Skeletal muscle tissue (tissue), 3 donors: ENCODE measurements at regions not wholly inside any gene's neighbourhood (a gene's known extent, or its start where the extent isn't known, plus 50 kb on each side); places are given as distances from the start of the nearest gene placed in this dataset.

Source experiments
- H3K27ac ChIP-seq: one replicate; pipeline ENCODE4 v1.7.0; 2013; ENCODE audit warnings: mild to moderate bottlenecking, low read depth, low read length, inconsistent platforms
- H3K27me3 ChIP-seq, 3 donors: one replicate each; pipeline ENCODE4 v1.7.0; 2013; ENCODE audit warnings: low read length in 3 of 3; ENCODE audit not compliant: control insufficient read depth in 3 of 3, insufficient read depth in 3 of 3
- H3K36me3 ChIP-seq, 3 donors: one replicate each; pipeline ENCODE4 v1.7.0; 2013; ENCODE audit warnings: low read length in 3 of 3; ENCODE audit not compliant: control insufficient read depth in 3 of 3, insufficient read depth in 3 of 3
- H3K4me1 ChIP-seq, 3 donors: one replicate each; pipeline ENCODE4 v1.7.0; 2013; ENCODE audit warnings: low read length in 3 of 3, mild to moderate bottlenecking in 3 of 3; ENCODE audit not compliant: control insufficient read depth in 3 of 3, insufficient read depth in 3 of 3
- H3K4me3 ChIP-seq, 3 donors: one replicate each; pipeline ENCODE4 v1.7.0; 2013; ENCODE audit warnings: low read length in 3 of 3
- H3K9ac ChIP-seq, 3 donors: one replicate each; pipeline ENCODE4 v1.7.0; 2013; ENCODE audit warnings: low read length in 3 of 3, mild to moderate bottlenecking in 3 of 3, moderate library complexity in 2 of 3, low read depth in 1 of 3
- H3K9me3 ChIP-seq, 3 donors: one replicate each; pipeline ENCODE4 v1.7.0; 2013; ENCODE audit warnings: low read length in 3 of 3; ENCODE audit not compliant: control insufficient read depth in 3 of 3
- donor health status: Osteomylitis.

GRCh38 chr3:72661115-72661457, 187.2 kb downstream of the SHQ1 start:
- Histone ChIP-seq H3K4me3 (no peak overlapping the region), H3K27me3 (peaks cover 0 to 2% (median 0%) of the 10 kb centered on the region in 3 donors), H3K4me1 (peaks cover 0 to 7% (median 5%) of the 10 kb centered on the region in 3 donors), H3K9ac (no peak overlapping the region), H3K27ac (no peak overlapping the region), H3K36me3 (no peaks in the 10 kb centered on the region), H3K9me3 (no peaks in the 10 kb centered on the region)

GRCh38 chr3:72660270-72661114, 187.8 kb downstream of the SHQ1 start:
- peaks cover 0 to 7% (median 5%) of the 10 kb centered on the region in 3 donors for H3K4me1 ChIP-seq
- peaks cover 4 to 6% (median 4%) of the 10 kb centered on the region in 3 donors for H3K27me3 ChIP-seq
- no peak overlapping the region for H3K27ac ChIP-seq
- no peaks in the 10 kb centered on the region for H3K36me3 ChIP-seq
- H3K9ac ChIP-seq, result no peak overlapping the region
- no peaks in the 10 kb centered on the region for H3K9me3 ChIP-seq
- H3K4me3 ChIP-seq, result no peak overlapping the region

- Histone ChIP-seq H3K9me3 (no peaks in the 10 kb centered on the region), H3K9ac (no peak overlapping the region), H3K36me3 (no peaks in the 10 kb centered on the region), H3K4me1 (peaks cover 0 to 7% (median 7%) of the 10 kb centered on the region in 3 donors), H3K4me3 (no peak overlapping the region), H3K27me3 (peaks cover 8 to 12% (median 12%) of the 10 kb centered on the region in 3 donors), H3K27ac (no peak overlapping the region)
Observed at GRCh38 chr3:72659596-72659995, 188.6 kb downstream of the SHQ1 start.

GRCh38 chr3:72659188-72659587, 189.1 kb downstream of the SHQ1 start:
- no peak overlapping the region for H3K9ac ChIP-seq
- no peaks in the 10 kb centered on the region for H3K9me3 ChIP-seq
- H3K27me3 ChIP-seq, result peaks cover 8 to 12% (median 12%) of the 10 kb centered on the region in 3 donors
- no peak overlapping the region for H3K27ac ChIP-seq
- no peak overlapping the region for H3K4me3 ChIP-seq
- no peaks in the 10 kb centered on the region for H3K36me3 ChIP-seq
- H3K4me1 ChIP-seq, result peaks cover 0 to 7% (median 7%) of the 10 kb centered on the region in 3 donors

- Histone ChIP-seq H3K9me3 (no peaks in the 10 kb centered on the region), H3K27ac (no peak overlapping the region), H3K4me1 (peaks cover 0 to 7% (median 7%) of the 10 kb centered on the region in 3 donors), H3K9ac (no peak overlapping the region), H3K27me3 (peaks cover 8 to 12% (median 12%) of the 10 kb centered on the region in 3 donors), H3K4me3 (no peak overlapping the region), H3K36me3 (no peaks in the 10 kb centered on the region)
Observed at GRCh38 chr3:72658466-72659100, 189.7 kb downstream of the SHQ1 start.

- H3K36me3 ChIP-seq, result no peaks in the 10 kb centered on the region
- H3K27me3 ChIP-seq, result peaks cover 8 to 12% (median 12%) of the 10 kb centered on the region in 3 donors
- H3K4me3 ChIP-seq, result no peak overlapping the region
- H3K9me3 ChIP-seq, result no peaks in the 10 kb centered on the region
- no peak overlapping the region for H3K9ac ChIP-seq
- H3K4me1 ChIP-seq, result peaks cover 0 to 7% (median 7%) of the 10 kb centered on the region in 3 donors
- no peak overlapping the region for H3K27ac ChIP-seq
Observed at GRCh38 chr3:72657666-72658065, 190.6 kb downstream of the SHQ1 start.

GRCh38 chr3:72655723-72656122, 192.5 kb downstream of the SHQ1 start:
- no peaks in the 10 kb centered on the region for H3K9me3 ChIP-seq
- H3K27me3 ChIP-seq, result peaks cover 8 to 12% (median 12%) of the 10 kb centered on the region in 3 donors
- H3K36me3 ChIP-seq, result no peaks in the 10 kb centered on the region
- no peak overlapping the region for H3K27ac ChIP-seq
- H3K4me3 ChIP-seq, result no peak overlapping the region
- H3K4me1 ChIP-seq, result peaks cover 0 to 5% (median 4%) of the 10 kb centered on the region in 3 donors
- H3K9ac ChIP-seq, result no peak overlapping the region

- H3K9ac ChIP-seq, result no peak overlapping the region
- peaks cover 8 to 12% (median 12%) of the 10 kb centered on the region in 3 donors for H3K27me3 ChIP-seq
- H3K4me3 ChIP-seq, result no peak overlapping the region
- H3K27ac ChIP-seq, result no peak overlapping the region
- H3K4me1 ChIP-seq, result peaks cover 0 to 2% (median 0%) of the 10 kb centered on the region in 3 donors
- H3K36me3 ChIP-seq, result no peaks in the 10 kb centered on the region
- no peaks in the 10 kb centered on the region for H3K9me3 ChIP-seq
Observed at GRCh38 chr3:72655131-72655551, 193.1 kb downstream of the SHQ1 start.

- Histone ChIP-seq H3K4me1 (peaks cover 0 to 2% (median 0%) of the 10 kb centered on the region in 3 donors), H3K27ac (no peak overlapping the region), H3K36me3 (no peaks in the 10 kb centered on the region), H3K9me3 (no peaks in the 10 kb centered on the region), H3K9ac (no peak overlapping the region), H3K4me3 (no peak overlapping the region), H3K27me3 (peaks cover 8 to 12% (median 12%) of the 10 kb centered on the region in 3 donors)
Observed at GRCh38 chr3:72652395-72652794, 195.8 kb downstream of the SHQ1 start.

- Histone ChIP-seq H3K4me3 (no peak overlapping the region), H3K4me1 (peaks cover 0 to 2% (median 0%) of the 10 kb centered on the region in 3 donors), H3K27me3 (peaks cover 8 to 12% (median 12%) of the 10 kb centered on the region in 3 donors), H3K36me3 (no peaks in the 10 kb centered on the region), H3K27ac (no peak overlapping the region), H3K9ac (no peak overlapping the region), H3K9me3 (no peaks in the 10 kb centered on the region)
Observed at GRCh38 chr3:72651498-72651897, 196.7 kb downstream of the SHQ1 start.
